Thyroid gland (tissue), 4 donors: ENCODE measurements at regions not wholly inside any gene's neighbourhood (a gene's known extent, or its start where the extent isn't known, plus 50 kb on each side); places are given as distances from the start of the nearest gene placed in this dataset.

ENCODE experiments used
- POLR2A ChIP-seq, 2 donors: fragments of 450-650 bp; IDR thresholded peaks; one replicate each; pipeline ENCODE4 v1.6.1; 2017; ENCODE audit warnings: antibody characterized with exemption in 2 of 2, mild to moderate bottlenecking in 2 of 2, moderate library complexity in 1 of 2
- TF ChIP-seq, protein P1 (sequence below), 6 experiments: fragments of 200-600 bp in 3 of 6; fragments of 450-650 bp in 3 of 6; sonication (generic) in 3 of 6; IDR thresholded peaks; one replicate each; pipeline ENCODE4 v1.5.1; 2016 to 2019; ENCODE audit warnings: antibody characterized with exemption in 6 of 6, mild to moderate bottlenecking in 2 of 6, inconsistent platforms in 1 of 6, moderate library complexity in 1 of 6

DNA sequence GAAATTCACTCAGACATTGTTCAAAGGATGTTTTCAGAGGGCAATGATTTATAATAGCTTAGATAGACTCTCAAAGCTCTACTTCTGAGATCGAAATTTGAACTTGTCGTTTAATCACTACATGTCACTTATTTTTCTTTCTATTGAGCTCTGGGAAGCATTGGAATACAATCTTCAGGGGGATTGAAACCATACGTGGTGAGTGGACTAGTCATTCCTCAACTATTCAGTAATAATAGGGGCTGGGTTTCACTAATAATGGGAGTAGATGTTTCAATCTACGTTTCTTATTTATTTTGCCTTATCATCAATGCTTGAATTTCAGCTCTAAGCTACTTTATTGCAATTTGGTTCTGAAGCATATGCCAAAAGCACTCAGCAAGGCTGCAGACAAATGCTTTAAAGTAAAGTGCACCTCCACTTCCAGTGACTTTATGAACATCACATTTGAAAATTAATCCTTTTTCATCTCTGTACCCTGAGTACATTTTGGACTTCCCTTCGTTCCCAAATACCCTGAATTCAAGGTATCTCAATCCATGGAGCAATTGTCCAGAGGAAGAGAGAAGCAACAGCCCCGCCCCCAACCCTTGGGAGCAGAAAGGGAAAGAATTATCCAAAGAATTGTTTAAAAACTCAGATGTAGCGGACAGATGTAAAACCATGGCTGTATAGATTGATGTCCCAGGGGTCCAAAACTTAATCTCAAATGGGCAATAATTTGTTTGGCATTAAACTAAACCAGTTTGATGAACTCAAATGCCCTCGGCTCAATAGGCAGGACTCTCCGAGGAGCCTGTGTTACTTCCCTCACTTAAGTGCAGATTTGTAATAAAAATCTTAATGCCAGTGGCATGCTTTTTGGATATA, 68.1 kb downstream of the HFE start:
- no peak for TF ChIP-seq POLR2A (IDR thresholded peaks at IDR 0.05)
- TF ChIP-seq, protein P1, sequence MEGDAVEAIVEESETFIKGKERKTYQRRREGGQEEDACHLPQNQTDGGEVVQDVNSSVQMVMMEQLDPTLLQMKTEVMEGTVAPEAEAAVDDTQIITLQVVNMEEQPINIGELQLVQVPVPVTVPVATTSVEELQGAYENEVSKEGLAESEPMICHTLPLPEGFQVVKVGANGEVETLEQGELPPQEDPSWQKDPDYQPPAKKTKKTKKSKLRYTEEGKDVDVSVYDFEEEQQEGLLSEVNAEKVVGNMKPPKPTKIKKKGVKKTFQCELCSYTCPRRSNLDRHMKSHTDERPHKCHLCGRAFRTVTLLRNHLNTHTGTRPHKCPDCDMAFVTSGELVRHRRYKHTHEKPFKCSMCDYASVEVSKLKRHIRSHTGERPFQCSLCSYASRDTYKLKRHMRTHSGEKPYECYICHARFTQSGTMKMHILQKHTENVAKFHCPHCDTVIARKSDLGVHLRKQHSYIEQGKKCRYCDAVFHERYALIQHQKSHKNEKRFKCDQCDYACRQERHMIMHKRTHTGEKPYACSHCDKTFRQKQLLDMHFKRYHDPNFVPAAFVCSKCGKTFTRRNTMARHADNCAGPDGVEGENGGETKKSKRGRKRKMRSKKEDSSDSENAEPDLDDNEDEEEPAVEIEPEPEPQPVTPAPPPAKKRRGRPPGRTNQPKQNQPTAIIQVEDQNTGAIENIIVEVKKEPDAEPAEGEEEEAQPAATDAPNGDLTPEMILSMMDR (IDR thresholded peaks at IDR 0.05): no peak
